ENCODE measurements at regions not wholly inside any gene's neighbourhood (a gene's known extent, or its start where the extent isn't known, plus 50 kb on each side); places are given as distances from the start of the nearest gene placed in this dataset.

DNA sequence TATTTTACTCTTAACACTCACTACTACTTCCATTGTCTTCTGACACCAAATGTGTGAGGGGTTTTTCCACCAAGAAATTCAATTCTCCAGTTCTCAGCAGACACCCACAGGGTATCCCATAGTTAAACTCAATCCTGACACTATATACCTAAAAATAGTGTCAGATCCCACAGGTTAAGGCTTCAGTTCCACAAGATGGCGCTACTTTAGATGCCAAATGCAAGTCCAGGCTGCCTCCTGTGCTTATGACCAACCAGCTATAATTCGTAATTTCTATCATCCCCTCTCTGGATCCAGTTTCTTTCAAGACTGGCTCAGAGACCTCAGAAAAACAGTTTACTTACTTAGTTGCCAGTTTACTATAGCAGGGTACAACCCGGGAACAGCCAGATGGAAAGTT is 1146.2 kb upstream of the SPRY2 start:
- H3K4me1 ChIP-seq (ENCODE audit: control insufficient read depth in 1 of 2, insufficient read depth in 2 of 2, low read length in 2 of 2) = no peaks in the 10 kb centered on the region
- no peak overlapping the region for H2AFZ ChIP-seq (ENCODE audit: insufficient read depth, low read depth, low read length, poor library complexity, severe bottlenecking)
- Mint-ChIP-seq H3K9me3 (peaks cover 0 to 3% (median 2%) of the 10 kb centered on the region in 7 donors), H3K27me3 (ENCODE audit: low read depth in 3 of 3) (no peaks in the 10 kb centered on the region), H3K4me1 (no peaks in the 10 kb centered on the region), H3K36me3 (no peaks in the 10 kb centered on the region), H3K4me3 (no peak overlapping the region), H3K27ac (no peak overlapping the region)
- H3K27ac ChIP-seq (ENCODE audit: low read depth in 1 of 2, low read length in 2 of 2) = no peak overlapping the region
- H3K27me3 ChIP-seq (ENCODE audit: control insufficient read depth in 2 of 2, insufficient read depth in 2 of 2, low read length in 2 of 2) = no peaks in the 10 kb centered on the region
- no peak overlapping the region for H3K4me3 ChIP-seq (replicated peaks in 1 of 3; ENCODE audit: low read depth in 2 of 3, low read length in 3 of 3)
- no peaks in the 10 kb centered on the region for H4K20me1 ChIP-seq (ENCODE audit: insufficient read depth, low read length)
- no peaks in the 10 kb centered on the region for H3K79me2 ChIP-seq (ENCODE audit: insufficient read depth, low read length)
- H3K36me3 ChIP-seq (replicated peaks in 1 of 2; ENCODE audit: control insufficient read depth in 1 of 2, insufficient read depth in 2 of 2, low read length in 2 of 2) = no peaks in the 10 kb centered on the region
- WGBS (ENCODE audit: insufficient coverage) = 40% methylated on average over 2 of the region's 3 CpGs
- no peak overlapping the region for H3K9ac ChIP-seq (ENCODE audit: insufficient read depth, low read length, poor library complexity, severe bottlenecking)
- TF ChIP-seq, protein P1, sequence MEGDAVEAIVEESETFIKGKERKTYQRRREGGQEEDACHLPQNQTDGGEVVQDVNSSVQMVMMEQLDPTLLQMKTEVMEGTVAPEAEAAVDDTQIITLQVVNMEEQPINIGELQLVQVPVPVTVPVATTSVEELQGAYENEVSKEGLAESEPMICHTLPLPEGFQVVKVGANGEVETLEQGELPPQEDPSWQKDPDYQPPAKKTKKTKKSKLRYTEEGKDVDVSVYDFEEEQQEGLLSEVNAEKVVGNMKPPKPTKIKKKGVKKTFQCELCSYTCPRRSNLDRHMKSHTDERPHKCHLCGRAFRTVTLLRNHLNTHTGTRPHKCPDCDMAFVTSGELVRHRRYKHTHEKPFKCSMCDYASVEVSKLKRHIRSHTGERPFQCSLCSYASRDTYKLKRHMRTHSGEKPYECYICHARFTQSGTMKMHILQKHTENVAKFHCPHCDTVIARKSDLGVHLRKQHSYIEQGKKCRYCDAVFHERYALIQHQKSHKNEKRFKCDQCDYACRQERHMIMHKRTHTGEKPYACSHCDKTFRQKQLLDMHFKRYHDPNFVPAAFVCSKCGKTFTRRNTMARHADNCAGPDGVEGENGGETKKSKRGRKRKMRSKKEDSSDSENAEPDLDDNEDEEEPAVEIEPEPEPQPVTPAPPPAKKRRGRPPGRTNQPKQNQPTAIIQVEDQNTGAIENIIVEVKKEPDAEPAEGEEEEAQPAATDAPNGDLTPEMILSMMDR (IDR thresholded peaks at IDR 0.05) = no peak
- no peak overlapping the region for H3K4me2 ChIP-seq (replicated peaks; ENCODE audit: extremely low read depth, low read length, poor library complexity, severe bottlenecking)
- no peaks in the 10 kb centered on the region for H3K9me3 ChIP-seq (replicated peaks in 1 of 2; ENCODE audit: control insufficient read depth in 1 of 2, insufficient read depth in 1 of 2, low read length in 2 of 2)
- no peak for DNase-seq
- intact Hi-C loops (cut with micrococcal nuclease) = no loop called here

DNA sequence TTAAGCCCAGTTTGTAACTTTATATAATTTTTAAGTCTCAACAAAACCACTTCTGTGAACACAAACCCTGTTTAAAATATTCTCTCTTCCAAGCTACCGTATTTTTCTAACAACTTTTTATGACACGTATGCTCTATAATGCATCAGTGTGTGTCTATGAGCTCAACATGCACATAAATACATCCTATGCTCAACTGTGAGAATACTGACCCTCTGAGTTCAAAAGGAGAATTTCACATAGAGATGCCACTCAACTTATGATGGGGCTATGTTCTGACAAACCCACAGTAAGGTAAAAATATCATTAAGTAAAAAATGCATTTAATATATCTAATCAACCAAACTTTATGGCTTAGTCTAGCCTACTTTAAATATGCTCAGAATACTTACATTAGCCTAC is 1139.7 kb upstream of the SPRY2 start:
- Histone ChIP-seq H4K20me1 (ENCODE audit: insufficient read depth, low read length) (no peaks in the 10 kb centered on the region), H3K4me2 (replicated peaks; ENCODE audit: extremely low read depth, low read length, poor library complexity, severe bottlenecking) (no peak overlapping the region), H3K79me2 (ENCODE audit: insufficient read depth, low read length) (no peaks in the 10 kb centered on the region), H3K9ac (ENCODE audit: insufficient read depth, low read length, poor library complexity, severe bottlenecking) (no peak overlapping the region), H3K9me3 (replicated peaks in 1 of 2; ENCODE audit: control insufficient read depth in 1 of 2, insufficient read depth in 1 of 2, low read length in 2 of 2) (no peaks in the 10 kb centered on the region), H3K4me1 (ENCODE audit: control insufficient read depth in 1 of 2, insufficient read depth in 2 of 2, low read length in 2 of 2) (no peaks in the 10 kb centered on the region), H3K27me3 (ENCODE audit: control insufficient read depth in 2 of 2, insufficient read depth in 2 of 2, low read length in 2 of 2) (no peaks in the 10 kb centered on the region), H2AFZ (ENCODE audit: insufficient read depth, low read depth, low read length, poor library complexity, severe bottlenecking) (no peak overlapping the region), H3K27ac (ENCODE audit: low read depth in 1 of 2, low read length in 2 of 2) (no peak overlapping the region), H3K4me3 (replicated peaks in 1 of 3; ENCODE audit: low read depth in 2 of 3, low read length in 3 of 3) (no peak overlapping the region), H3K36me3 (replicated peaks in 1 of 2; ENCODE audit: control insufficient read depth in 1 of 2, insufficient read depth in 2 of 2, low read length in 2 of 2) (no peaks in the 10 kb centered on the region)
- Mint-ChIP-seq H3K27me3 (ENCODE audit: low read depth in 3 of 3) (no peaks in the 10 kb centered on the region), H3K4me3 (no peak overlapping the region), H3K36me3 (no peaks in the 10 kb centered on the region), H3K4me1 (no peaks in the 10 kb centered on the region), H3K9me3 (peaks cover 0 to 3% (median 2%) of the 10 kb centered on the region in 7 donors), H3K27ac (no peak overlapping the region)
- intact Hi-C loops (cut with micrococcal nuclease) = no loop called here
- TF ChIP-seq, protein P1 (IDR thresholded peaks at IDR 0.05) = no peak
- no peak for DNase-seq
- 100% methylated on average over 2 of the region's 2 CpGs for WGBS (ENCODE audit: insufficient coverage)

Data from CD14-positive monocyte (primary cell).